CD4-positive, CD25-positive, alpha-beta regulatory T cell (primary cell): ENCODE measurements at regions not wholly inside any gene's neighbourhood (a gene's known extent, or its start where the extent isn't known, plus 50 kb on each side); places are given as distances from the start of the nearest gene placed in this dataset.
"Not testable (repeated sequence)": the region's sequence is repeated elsewhere in the genome, so short reads cannot be mapped to it uniquely, and the experiment has no call there.

Source experiments
- ATAC-seq, 2 donors: fragments of 150-1000 bp; cut with Tn5 transposase; one replicate each; pipeline ENCODE4 v1.10.0; 2021; ENCODE audit warnings: low read depth in 2 of 2, moderate number of reproducible peaks in 2 of 2, moderate library complexity in 1 of 2
- DNase-seq, 3 donors: peaks; one replicate each; pipeline versions ENCODE4 v3.0.0 to v3.0.0-alpha.2; 2012 to 2022; ENCODE audit warnings: mixed read lengths in 1 of 3
- H3K27ac ChIP-seq: one replicate; pipeline ENCODE4 v1.7.0; 2013; ENCODE audit warnings: mild to moderate bottlenecking, low read length; ENCODE audit not compliant: insufficient read depth, poor library complexity, severe bottlenecking
- H3K27me3 ChIP-seq: one replicate; pipeline ENCODE4 v1.7.0; 2013; ENCODE audit warnings: low read length; ENCODE audit not compliant: control insufficient read depth, insufficient read depth
- H3K36me3 ChIP-seq: one replicate; pipeline ENCODE4 v1.7.0; 2013; ENCODE audit warnings: mild to moderate bottlenecking, low read length, moderate library complexity; ENCODE audit not compliant: control insufficient read depth, insufficient read depth
- H3K4me1 ChIP-seq: 2 replicates; pipeline ENCODE4 v1.7.0; 2013; ENCODE audit warnings: mild to moderate bottlenecking, low read length; ENCODE audit not compliant: insufficient read depth, control insufficient read depth, poor library complexity, severe bottlenecking
- H3K4me3 ChIP-seq: one replicate; pipeline ENCODE4 v1.7.0; 2013; ENCODE audit warnings: low read depth, mild to moderate bottlenecking, low read length, moderate library complexity
- H3K9me3 ChIP-seq, 2 experiments: 1 replicate in 1 of 2; 2 replicates in 1 of 2; pipeline ENCODE4 v1.7.0; 2013; ENCODE audit warnings: low read length in 2 of 2, mild to moderate bottlenecking in 1 of 2, moderate library complexity in 1 of 2; ENCODE audit not compliant: control insufficient read depth in 2 of 2
- H3K27ac Mint-ChIP-seq, 3 donors: one replicate each; pipeline ENCODE4 v1.8.0; 2020 to 2022; ENCODE audit warnings: mild to moderate bottlenecking in 3 of 3, mixed read lengths in 3 of 3, moderate library complexity in 2 of 3
- H3K27me3 Mint-ChIP-seq: one replicate; pipeline ENCODE4 v1.8.0; 2022; ENCODE audit warnings: mild to moderate bottlenecking, mixed read lengths
- H3K36me3 Mint-ChIP-seq: one replicate; pipeline ENCODE4 v1.8.0; 2020; ENCODE audit warnings: mixed read lengths
- H3K4me1 Mint-ChIP-seq, 4 donors: one replicate each; pipeline ENCODE4 v1.8.0; 2020 to 2022; ENCODE audit warnings: mixed read lengths in 4 of 4, mild to moderate bottlenecking in 1 of 4
- H3K4me3 Mint-ChIP-seq, 4 donors: one replicate each; pipeline ENCODE4 v1.8.0; 2020 to 2022; ENCODE audit warnings: mild to moderate bottlenecking in 4 of 4, mixed read lengths in 4 of 4, moderate library complexity in 3 of 4
- H3K9me3 Mint-ChIP-seq, 7 donors: one replicate each; pipeline ENCODE4 v1.8.0; 2020 to 2022; ENCODE audit warnings: mixed read lengths in 7 of 7, mild to moderate bottlenecking in 3 of 7, moderate library complexity in 2 of 7

DNA sequence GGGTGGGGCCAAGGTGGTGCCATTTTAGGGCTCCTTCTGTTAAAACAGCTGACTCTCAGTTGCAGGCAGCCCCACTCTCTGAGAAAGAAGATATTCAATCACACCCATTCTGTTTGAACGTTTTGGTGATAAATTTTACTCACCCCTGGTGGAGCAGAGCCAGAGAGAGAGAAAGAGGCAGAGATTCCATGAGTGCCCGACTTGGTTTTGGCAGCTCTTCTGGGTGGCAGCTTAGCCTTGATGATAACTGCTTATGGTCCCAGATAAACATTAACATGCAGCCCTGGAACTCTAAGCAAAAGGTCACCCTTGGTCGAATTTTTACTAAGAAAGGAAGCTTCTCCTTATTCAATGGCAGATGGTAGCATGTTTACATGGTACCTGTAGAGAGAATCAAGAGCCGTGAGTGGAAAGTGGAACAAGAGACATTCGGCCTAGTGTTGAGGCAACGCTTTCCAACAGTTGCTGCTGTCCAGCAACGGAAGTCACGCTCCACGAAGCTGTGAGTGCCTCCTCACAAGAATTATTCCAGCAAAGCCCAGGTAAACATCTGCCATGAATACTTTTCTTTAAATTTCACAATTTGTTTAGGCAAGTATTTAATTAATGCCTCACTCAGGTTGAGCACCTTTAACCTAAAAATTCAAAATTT lies 530.6 kb upstream of the ROBO2 start:
- H3K9me3 Mint-ChIP-seq: peaks cover 0 to 13% (median 7%) of the 10 kb centered on the region in 7 donors

DNA sequence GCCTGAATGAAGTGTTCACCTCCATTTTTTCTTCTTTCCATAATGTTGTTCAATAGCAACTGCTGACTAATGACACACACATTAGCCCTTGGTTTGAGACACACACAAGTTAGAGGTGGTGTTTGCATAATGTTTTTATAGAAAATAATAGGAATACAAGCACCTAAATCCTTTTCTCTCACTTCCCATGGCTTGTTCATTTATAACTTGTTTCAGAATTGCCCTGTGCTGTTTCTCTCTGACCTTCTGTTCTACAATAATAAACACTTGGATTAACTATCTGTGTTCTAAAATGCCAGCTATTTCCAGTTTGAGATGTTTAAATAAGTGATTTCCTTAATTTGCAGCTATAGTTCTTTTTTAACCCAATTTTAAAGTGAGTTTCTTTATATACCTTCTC lies 525.1 kb upstream of the ROBO2 start:
- Mint-ChIP-seq H3K4me1 (no peaks in the 10 kb centered on the region), H3K4me3 (no peak overlapping the region), H3K27me3 (no peaks in the 10 kb centered on the region), H3K9me3 (peaks cover 3 to 10% (median 8%) of the 10 kb centered on the region in 7 donors), H3K36me3 (no peaks in the 10 kb centered on the region), H3K27ac (no peak overlapping the region)
- peaks cover 0 to 1% of the 10 kb centered on the region in 2 experiments for H3K9me3 ChIP-seq
- H3K4me3 ChIP-seq: no peak overlapping the region
- no peak overlapping the region for H3K27ac ChIP-seq
- ATAC-seq (no peak), DNase-seq (no peak)
- no peaks in the 10 kb centered on the region for H3K36me3 ChIP-seq
- H3K4me1 ChIP-seq: no peaks in the 10 kb centered on the region
- H3K27me3 ChIP-seq: no peaks in the 10 kb centered on the region

More for the DNA sequence above, 530.6 kb upstream of the ROBO2 start:
- no peaks in the 10 kb centered on the region for H3K4me1 Mint-ChIP-seq
- no peaks in the 10 kb centered on the region for H3K27me3 Mint-ChIP-seq
- no peaks in the 10 kb centered on the region for H3K36me3 ChIP-seq
- H3K9me3 ChIP-seq: peaks cover 0 to 6% of the 10 kb centered on the region in 2 experiments
- no peak overlapping the region for H3K27ac ChIP-seq
- H3K4me3 ChIP-seq: no peak overlapping the region
- no peak overlapping the region for H3K27ac Mint-ChIP-seq
- DNase-seq (no peak), ATAC-seq (no peak)
- no peak overlapping the region for H3K4me3 Mint-ChIP-seq
- no peaks in the 10 kb centered on the region for H3K36me3 Mint-ChIP-seq
- no peaks in the 10 kb centered on the region for H3K4me1 ChIP-seq
- H3K27me3 ChIP-seq: no peaks in the 10 kb centered on the region

DNA sequence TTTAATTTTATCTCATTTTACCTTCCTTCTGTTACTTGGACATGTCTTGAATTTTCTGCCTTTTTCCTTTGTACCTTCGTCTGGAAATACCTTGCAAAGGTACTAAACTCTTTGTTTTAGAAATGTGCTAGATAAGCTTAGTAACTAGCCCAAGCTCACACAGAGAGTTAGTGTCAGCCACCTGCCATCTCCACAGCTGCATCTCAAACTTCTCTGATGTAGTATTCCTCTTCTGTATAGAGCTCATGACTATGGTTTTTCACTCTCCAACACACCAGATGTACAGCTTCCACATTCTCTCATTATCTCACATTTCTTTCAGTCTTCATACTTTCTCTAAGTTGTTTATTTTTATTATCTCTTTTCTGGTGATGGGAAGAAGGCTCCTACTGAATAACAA lies 516.6 kb upstream of the ROBO2 start:
- no peaks in the 10 kb centered on the region for H3K36me3 ChIP-seq
- H3K27ac Mint-ChIP-seq: no peak overlapping the region
- no peak overlapping the region for H3K27ac ChIP-seq
- ATAC-seq (no peak), DNase-seq (no peak)
- H3K36me3 Mint-ChIP-seq: no peaks in the 10 kb centered on the region
- H3K4me1 ChIP-seq: no peaks in the 10 kb centered on the region
- no peaks in the 10 kb centered on the region for H3K4me1 Mint-ChIP-seq
- H3K27me3 ChIP-seq: no peaks in the 10 kb centered on the region
- no peaks in the 10 kb centered on the region for H3K27me3 Mint-ChIP-seq
- H3K4me3 ChIP-seq: no peak overlapping the region
- H3K9me3 ChIP-seq: peaks cover 0 to 3% of the 10 kb centered on the region in 2 experiments
- H3K9me3 Mint-ChIP-seq: peaks cover 0 to 19% (median 3%) of the 10 kb centered on the region in 7 donors
- H3K4me3 Mint-ChIP-seq: no peak overlapping the region

DNA sequence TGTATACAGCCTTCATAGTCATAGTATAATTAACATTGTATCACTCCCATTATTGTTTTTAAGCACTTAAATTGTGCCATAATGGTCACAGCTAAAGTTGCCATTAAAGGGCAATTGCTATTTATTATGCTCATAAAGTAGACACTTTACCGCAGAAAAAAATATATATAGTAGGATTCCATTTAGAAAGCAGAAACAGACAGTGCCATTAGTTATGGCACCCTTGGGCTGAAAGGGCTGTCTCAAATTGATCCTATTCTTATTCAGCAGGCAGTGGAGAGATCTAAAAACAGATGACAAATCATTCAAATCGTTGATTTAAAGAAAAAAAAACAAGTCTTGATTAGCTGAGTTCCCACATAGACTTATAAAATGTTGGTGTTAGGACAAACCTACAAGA lies 514.2 kb upstream of the ROBO2 start:
- ATAC-seq (no peak), DNase-seq (no peak)
- Mint-ChIP-seq H3K4me1 (no peaks in the 10 kb centered on the region), H3K36me3 (no peaks in the 10 kb centered on the region), H3K27me3 (no peaks in the 10 kb centered on the region), H3K9me3 (peaks cover 0 to 31% (median 5%) of the 10 kb centered on the region in 7 donors), H3K27ac (no peak overlapping the region), H3K4me3 (no peak overlapping the region)
- H3K4me3 ChIP-seq: no peak overlapping the region
- no peaks in the 10 kb centered on the region for H3K27me3 ChIP-seq
- no peaks in the 10 kb centered on the region for H3K36me3 ChIP-seq
- no peaks in the 10 kb centered on the region for H3K4me1 ChIP-seq
- peaks cover 0 to 3% of the 10 kb centered on the region in 2 experiments for H3K9me3 ChIP-seq
- no peak overlapping the region for H3K27ac ChIP-seq

DNA sequence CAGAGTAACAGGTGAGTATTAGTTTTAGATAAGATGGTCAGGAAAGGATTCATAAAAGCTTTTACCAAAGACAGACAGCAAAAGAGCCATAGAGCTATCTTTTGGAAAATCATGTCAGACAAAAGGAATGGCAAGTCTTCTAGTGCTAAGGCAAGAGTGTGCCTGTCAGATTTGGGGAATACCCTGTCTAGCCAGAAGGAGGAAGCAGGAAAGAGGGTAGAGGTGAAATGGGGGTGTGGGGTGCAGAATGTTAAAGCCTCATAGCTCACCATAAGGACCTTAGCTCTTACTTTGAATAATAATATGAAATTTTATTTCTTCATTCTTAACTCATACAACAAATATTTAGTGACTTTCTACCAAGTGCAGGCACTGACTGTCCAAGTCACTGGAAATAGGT lies 512.1 kb upstream of the ROBO2 start:
- ATAC-seq (no peak), DNase-seq (no peak)
- H3K9me3 ChIP-seq: no peaks in the 10 kb centered on the region
- Mint-ChIP-seq H3K4me1 (no peaks in the 10 kb centered on the region), H3K27ac (no peak overlapping the region), H3K4me3 (no peak overlapping the region), H3K9me3 (peaks cover 0 to 34% (median 11%) of the 10 kb centered on the region in 7 donors), H3K36me3 (no peaks in the 10 kb centered on the region), H3K27me3 (no peaks in the 10 kb centered on the region)
- H3K27me3 ChIP-seq: no peaks in the 10 kb centered on the region
- no peaks in the 10 kb centered on the region for H3K36me3 ChIP-seq
- no peaks in the 10 kb centered on the region for H3K4me1 ChIP-seq
- H3K4me3 ChIP-seq: no peak overlapping the region
- H3K27ac ChIP-seq: no peak overlapping the region

DNA sequence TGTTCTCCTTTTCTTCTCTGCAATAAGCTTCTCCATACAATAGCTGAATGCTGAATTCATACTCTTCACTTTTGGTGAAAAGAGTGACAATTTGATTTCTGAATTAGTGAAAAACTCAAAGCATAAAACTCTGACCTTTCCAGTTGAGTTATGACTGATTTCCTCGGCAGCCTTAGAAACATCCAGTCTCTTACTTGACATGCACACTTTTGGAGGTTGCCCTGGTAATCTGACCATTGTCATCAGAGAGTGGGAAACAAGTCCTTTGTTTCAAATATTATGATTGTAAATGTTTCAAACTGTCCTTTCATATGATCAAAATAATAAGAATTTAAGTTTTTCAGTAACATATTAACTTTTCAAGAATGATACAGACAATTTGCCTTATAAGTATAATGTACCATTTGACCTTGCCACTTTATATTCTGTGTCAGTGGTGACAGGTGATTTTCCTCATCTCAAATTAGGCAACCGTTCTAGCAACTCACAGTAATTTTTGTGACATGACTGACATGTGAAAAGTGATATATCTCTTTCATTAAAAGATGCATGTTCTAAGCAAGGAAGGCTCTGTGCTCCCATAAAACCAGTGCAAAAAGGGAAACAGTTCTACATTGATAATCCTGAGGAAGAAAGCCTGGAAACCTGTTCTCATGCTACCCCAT lies 507.6 kb upstream of the ROBO2 start:
- H3K4me1 ChIP-seq: no peaks in the 10 kb centered on the region
- H3K9me3 ChIP-seq: peaks cover 0 to 9% of the 10 kb centered on the region in 2 experiments
- H3K36me3 ChIP-seq: no peaks in the 10 kb centered on the region
- Mint-ChIP-seq H3K27me3 (no peaks in the 10 kb centered on the region), H3K4me3 (no peak overlapping the region), H3K27ac (no peak overlapping the region), H3K9me3 (peaks cover 7 to 41% (median 15%) of the 10 kb centered on the region in 7 donors), H3K36me3 (no peaks in the 10 kb centered on the region), H3K4me1 (no peaks in the 10 kb centered on the region)
- ATAC-seq (no peak), DNase-seq (no peak)
- no peaks in the 10 kb centered on the region for H3K27me3 ChIP-seq
- H3K4me3 ChIP-seq: no peak overlapping the region
- H3K27ac ChIP-seq: no peak overlapping the region

DNA sequence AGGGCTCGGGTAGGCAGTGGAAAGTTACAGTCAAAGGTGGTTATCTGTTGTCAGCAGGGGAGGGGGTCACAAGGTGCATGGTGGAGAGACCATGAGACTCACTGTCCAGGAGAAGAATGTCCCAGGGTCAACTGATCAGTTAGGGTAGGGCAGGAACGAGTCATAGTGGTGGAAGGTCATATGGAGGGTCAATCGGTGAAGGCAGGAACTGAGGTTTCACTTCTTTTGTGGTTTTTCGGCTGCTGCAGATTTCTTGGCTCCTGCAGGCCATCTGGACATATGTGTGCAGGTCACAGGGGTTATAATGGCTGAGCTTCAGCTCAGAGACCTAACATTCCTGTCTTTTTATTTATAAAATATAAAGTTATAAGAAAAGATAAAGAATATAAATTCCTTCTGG lies 506.2 kb upstream of the ROBO2 start:
- not testable (repeated sequence) for H3K4me1 ChIP-seq, H3K27ac ChIP-seq, H3K36me3 Mint-ChIP-seq, H3K4me3 ChIP-seq, H3K36me3 ChIP-seq, H3K27me3 Mint-ChIP-seq, H3K27me3 ChIP-seq, ATAC-seq, H3K9me3 ChIP-seq, DNase-seq, H3K4me3 Mint-ChIP-seq, H3K4me1 Mint-ChIP-seq
- peak overlapping the region in 1 of 3 donors; percentile 16 for H3K27ac Mint-ChIP-seq
- H3K9me3 Mint-ChIP-seq: peaks cover 5 to 36% (median 16%) of the 10 kb centered on the region in 7 donors

DNA sequence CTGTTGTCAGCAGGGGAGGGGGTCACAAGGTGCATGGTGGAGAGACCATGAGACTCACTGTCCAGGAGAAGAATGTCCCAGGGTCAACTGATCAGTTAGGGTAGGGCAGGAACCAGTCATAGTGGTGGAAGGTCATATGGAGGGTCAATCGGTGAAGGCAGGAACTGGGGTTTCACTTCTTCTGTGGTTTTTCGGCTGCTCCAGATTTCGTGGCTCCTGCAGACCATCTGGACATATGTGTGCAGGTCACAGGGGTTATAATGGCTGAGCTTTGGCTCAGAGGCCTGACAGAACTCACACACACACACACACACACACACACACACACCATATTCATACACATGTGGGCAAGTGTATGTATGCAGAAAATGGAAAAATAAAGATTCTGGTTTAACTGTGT lies 502.0 kb upstream of the ROBO2 start:
- not testable (repeated sequence) for H3K9me3 ChIP-seq, H3K4me1 ChIP-seq, H3K27ac ChIP-seq, H3K4me3 Mint-ChIP-seq, H3K4me3 ChIP-seq, ATAC-seq, H3K36me3 ChIP-seq, H3K4me1 Mint-ChIP-seq, DNase-seq, H3K27ac Mint-ChIP-seq, H3K36me3 Mint-ChIP-seq, H3K27me3 Mint-ChIP-seq, H3K27me3 ChIP-seq
- H3K9me3 Mint-ChIP-seq: peaks cover 0 to 32% (median 21%) of the 10 kb centered on the region in 7 donors
